SIG-M5 treated with dmso at 0.1 percent for 504 hours (cell line): ENCODE measurements at regions not wholly inside any gene's neighbourhood (a gene's known extent, or its start where the extent isn't known, plus 50 kb on each side); places are given as distances from the start of the nearest gene placed in this dataset.

Experiments used
- DNase-seq: peaks from one replicate; lab custom pipeline; 2025; ENCODE audit not compliant: unreplicated experiment; lab: John Stamatoyannopoulos, UW

DNA sequence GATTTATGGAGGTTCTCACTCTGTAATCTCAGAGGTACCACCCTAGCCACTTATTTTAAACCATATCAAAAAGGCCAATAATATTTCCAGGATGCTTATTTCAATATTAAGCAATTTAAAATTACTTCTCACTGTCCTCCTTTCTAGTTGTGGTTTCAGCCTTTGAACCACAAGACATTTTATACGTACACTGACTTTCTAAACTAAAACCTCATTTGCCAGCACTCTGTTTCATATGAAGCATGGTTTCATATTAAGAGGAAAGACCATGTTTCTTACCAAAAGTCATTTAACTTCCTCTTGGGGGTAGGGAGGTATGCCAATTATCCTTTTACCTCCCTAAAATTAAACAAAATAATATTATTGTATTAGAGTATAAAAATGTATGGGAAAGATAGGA is 399.8 kb downstream of the CDH7 start:
- no peak for DNase-seq

DNA sequence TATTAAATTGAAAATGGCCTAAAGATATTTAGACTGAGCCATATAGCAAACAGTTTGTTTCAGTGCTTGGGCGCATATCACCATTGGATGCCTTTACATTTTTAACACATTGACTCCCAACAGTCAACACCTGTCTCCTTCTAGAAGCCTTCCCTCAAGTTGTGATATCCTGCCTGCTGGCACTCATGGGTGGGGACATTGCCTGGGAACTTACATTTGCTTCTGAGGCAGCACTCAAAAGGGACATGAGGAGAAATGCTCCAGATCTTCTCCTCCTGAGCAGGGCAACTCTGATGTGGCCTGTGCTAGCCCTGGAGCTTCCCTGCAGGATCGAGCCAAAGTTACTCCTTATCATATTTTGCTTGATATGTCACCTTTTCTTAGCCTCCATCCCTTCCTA is 392.2 kb downstream of the CDH7 start:
- DNase-seq: no peak

DNA sequence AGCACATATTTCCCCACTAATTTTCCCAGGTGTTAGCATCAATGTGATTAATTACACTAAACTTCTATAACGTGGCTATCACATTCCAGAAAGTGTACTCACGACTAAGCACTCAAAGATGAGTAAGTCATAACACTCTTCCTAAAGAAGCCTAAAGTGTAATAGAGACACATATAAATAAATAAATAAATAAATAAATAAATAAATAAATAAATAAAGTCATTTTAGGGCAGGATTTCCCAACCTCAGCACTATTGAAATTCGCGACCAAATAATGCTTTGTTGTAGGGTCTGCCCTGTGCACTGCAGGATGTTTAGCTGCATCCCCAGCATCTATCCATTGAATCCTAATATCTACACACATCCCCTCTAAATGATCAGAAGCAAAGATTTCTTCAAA is 390.9 kb downstream of the CDH7 start:
- DNase-seq: no peak

DNA sequence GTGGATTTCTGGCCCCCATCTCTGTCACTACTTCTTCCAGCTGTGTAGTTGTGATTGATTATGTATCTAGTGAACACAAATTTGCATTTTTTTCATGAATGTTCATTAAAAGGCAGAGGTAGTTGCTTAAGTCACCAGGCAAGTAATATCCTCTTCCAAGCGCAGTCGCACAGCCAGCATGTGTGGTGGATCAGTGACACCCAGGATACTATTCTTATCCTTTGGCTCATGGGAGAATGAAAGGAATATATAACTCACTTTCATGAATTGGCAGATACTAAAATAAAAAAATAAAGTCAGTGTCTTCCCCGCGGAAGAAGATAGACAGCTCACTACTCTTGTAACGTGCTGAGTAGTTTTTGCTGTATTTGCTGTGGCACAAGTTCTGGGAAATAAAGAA is 387.8 kb downstream of the CDH7 start:
- DNase-seq: no peak

DNA sequence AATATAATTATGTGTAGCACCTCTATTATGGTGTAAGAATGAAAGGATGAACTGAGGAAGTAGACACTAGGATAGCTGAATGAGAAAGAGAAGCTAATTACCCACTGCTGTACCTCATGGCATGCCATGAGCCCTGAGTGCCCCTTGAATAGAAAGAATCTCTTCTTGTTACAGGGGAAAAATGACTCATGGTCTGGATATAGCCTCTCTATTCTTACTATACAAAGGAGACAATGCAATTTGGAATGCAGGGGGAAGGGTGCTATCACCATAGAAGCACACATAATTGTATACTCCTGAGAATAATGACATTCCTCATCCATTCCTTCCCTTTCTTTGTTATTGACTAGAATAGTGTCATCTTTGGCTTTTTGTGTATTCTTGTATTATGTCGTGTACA is 385.2 kb downstream of the CDH7 start:
- DNase-seq: no peak

DNA sequence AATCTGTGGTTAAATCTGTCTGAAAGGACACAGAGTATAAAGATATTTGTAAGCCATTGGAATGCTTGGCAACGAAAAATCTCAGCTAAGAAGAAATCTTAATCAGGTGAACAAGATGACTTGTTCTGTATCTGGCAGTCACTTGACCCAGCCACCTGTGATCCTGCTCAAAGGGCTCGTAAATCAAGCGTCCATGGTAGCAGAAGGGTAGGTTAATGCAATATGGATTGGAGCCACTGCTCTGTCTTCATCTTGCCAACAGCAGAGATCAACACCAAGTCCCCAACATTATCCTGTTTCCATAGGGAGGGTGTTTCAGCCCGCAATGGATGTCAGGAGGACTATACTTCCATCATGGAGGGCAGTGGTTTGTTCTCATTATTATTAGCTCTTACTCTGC is 378.4 kb downstream of the CDH7 start:
- DNase-seq: no peak

DNA sequence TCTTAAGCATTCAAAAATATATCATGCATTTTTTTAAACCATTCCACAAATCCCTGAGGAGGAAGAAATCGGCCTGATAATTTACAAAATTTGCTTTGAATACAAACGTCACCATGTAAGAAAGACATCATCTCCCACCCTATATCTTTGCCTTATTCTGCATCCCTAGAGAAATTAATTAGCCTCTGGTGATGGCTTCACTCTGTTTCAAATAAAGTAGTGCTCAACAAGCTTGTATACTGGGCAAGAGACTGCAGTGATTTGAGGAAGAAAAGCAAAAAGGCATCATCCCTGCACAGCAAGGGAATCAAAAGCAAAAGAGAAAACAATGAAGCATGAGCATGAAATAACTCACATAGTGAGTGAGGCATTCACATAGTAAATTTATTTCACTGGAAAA is 375.5 kb downstream of the CDH7 start:
- DNase-seq: no peak

DNA sequence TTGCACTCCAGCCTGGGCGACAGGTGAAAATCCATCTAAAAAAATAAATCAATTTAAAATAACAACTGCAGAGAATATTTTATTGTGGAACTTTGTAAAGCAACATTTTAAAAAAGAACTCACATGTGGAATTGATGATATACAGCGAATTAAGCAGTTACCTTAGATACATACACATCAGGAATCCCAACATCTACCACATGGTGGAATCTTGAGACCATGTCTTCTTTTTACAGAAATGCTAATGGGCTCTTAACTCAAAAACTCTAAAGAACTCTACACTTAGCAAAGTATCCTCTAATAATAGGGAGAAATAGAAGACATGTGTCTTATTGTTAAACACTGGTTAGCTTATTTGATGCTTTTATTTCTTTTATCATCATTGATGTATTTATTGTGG is 373.6 kb downstream of the CDH7 start:
- no peak for DNase-seq

DNA sequence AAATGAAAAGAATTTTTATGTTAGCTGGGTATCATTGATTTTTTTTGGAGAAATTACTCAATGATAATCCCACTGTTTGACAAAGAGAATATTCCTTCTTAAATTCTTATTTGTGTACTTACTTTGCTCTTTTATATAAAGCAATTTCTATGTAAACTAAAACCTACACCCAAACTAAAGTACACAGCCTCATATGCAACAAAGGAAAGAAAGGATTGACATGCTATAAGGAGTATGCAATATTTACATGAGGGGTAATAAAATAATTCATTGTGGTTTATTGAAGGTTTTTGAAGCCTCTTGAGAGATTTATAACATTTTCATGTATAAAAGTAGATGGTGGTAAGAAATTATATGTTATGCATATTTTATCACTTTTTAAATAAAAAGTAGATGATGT is 368.5 kb downstream of the CDH7 start:
- DNase-seq: no peak

DNA sequence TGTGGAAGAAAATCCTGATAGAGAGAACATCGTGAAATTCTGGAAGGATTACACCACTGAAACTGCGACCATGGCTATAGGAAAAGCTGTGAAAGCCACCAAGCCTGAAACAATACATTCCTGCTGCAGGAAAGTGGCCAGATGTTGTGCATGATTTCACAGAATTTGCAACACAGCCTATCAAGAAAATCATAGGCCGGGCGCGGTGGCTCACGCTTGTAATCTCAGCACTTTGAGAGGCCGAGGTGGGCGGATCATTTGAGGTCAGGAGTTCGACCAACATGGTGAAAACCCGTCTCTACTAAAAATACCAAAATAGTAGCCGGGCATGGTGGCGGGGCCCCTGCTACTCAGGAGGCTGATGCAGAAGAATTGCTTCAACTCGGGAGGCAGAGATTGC is 360.2 kb downstream of the CDH7 start:
- DNase-seq: no peak

DNA sequence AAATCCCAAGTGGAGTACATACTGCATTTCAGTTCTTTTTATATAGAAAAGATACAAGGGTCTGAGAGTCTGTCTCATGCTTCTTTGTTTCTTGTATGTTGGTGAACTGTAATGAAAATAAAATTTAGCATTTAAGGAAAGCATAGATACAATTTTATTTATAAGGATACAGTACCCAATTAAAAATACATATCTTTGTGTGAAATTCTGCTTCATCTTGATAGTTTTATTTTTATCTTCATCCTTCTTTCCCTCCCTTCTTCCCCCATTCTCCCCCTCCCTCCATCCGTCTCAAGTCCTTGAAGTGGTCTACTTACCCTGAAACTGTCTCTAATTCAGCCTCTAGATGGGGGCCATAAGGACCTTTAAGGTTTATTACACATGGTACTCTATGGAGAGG is 359.8 kb downstream of the CDH7 start:
- no peak for DNase-seq

DNA sequence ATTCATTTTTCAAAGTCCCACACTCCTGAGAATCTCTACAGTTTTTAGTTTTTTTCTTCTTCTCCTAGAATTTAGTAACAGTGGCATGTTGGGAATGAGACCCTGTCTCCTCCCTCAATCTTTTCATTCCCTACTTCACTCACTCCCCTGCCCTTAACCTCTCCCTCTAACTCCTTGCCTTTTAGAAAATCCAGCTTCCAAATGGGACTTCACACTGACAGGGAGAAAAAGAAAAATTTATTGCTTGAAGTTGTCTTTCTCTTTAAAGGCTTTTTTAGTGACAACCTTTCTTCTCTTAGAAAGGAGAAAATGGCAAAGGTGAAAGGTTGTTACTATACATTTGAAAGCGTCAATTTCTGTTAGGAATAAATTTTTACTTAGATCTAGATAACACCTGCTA is 359.2 kb downstream of the CDH7 start:
- DNase-seq: no peak

DNA sequence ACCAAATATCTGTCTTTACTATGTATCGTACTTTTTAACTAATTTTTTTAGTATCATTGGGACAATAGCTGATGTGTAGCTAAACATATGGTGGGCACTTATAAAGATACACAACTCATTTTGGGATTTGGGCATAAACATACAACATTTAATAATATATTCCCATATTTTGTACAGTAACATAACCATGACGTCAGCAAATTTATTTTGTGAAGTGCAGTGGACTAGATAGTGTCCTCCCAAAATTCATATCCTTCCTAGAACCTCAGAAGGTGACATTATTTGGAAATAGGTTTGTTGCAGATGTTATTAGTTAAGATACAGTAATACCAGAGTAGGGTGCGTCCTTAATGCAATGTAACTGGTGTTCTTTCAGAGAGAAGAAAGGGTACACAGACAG is 356.7 kb downstream of the CDH7 start:
- DNase-seq: no peak

DNA sequence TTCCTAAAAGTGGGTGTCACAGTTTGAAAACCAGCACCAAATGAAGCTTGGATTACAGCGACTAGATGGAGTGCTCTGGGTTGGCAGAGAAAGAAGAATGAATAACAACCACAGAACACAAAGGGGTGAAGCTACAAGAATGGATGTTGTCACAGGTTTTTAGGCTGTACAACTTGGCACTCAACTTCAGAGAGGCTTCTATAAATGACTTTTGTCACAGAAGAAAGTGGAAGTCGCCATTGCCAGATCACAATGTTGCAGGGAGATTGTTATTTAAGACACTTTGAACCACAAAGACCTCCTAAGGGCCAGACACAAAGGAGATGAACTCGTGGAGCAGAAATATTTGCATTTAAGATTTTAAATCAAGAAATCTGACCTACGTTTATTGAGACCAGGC is 354.2 kb downstream of the CDH7 start:
- no peak for DNase-seq

DNA sequence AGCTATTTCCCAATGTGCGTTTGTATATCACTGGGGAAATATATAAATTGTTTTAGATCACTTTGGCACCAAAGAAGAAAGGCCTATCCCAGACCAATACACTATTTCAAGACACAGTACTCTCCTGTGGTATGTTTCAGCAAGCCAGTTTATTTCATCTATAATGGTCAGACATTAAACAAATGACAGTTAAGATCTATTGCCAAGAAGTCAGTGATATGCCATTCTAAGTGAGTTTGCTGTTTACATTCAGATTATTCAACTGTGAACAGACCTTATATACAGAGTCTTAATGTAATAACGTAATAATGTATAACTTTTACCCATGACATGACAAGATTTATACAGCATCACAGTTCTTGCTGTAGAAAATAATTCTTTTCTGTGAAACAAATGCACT is 352.7 kb downstream of the CDH7 start:
- no peak for DNase-seq

DNA sequence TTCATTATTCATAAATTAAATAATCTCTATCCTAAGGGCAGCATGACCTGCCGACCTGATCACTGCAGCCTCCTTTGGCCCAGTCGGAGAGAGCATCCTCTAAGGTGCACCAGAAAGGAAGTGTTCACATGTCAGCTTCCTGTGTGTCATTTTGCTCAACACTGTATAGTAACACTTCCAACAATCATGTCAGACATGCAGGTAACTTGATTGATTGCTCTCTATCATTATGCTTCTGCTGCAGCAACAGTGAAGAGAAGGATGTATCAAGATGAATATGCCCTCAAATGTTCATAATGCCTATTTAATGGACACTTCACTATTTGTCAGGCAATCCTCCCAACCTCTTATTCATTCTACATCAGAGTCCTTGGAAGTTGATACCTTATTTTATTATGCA is 332.3 kb downstream of the CDH7 start:
- no peak for DNase-seq

DNA sequence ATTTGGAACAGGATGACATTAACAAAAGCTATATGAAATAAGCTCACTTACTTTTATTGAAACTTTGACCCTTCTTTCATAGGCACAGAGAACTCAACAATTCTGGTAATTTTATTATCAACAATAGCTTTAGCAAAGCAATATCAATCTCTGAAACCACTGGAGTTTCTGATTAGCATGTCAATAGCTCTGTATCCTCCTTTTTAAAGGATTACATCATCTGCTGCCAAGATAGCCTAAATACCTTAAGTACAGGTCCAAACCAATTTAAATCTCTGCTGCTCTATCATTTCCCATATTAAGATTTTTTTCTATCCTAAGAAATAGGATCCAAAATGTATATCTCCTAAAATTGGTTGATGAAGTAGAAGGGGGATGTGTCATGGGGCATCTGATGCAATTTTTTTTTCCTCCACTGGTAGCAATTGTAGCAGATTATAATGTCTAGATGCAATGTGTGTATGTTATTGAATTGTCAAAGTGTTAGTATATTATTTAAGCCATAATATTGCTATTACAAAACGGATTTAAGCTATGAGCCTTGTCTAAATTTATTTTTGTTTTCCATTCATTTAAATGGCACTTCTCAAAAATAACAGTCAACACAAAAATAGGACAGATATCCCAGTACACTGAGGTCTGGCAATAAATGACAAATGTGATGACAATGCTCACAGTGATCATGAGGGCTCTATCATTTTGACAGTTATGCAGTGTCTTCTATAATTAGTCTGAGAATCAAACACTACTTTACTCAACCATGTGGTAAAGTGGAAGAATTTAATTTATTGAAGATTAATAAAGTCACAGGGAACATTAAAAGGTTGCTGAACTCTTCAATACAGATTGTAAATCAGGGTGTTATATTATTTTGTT is 328.4 kb downstream of the CDH7 start:
- DNase-seq: no peak

DNA sequence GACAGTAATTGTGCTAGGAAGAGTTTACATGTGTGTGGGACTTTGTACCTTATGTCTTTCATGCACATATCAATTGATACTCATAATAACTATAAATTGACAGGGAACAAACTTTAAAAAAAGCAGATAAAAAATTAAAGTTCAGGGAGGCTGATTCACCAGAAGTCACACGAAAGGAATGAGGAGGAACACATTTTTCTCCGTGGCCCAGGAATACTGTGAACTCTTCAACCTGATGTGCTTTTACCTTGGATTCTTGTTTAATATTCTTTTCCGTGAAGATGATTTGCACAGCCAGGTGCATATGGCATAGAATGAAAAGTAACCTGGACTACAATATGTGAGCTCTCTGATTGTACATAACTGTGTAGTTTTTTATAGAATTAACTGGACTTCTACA is 326.3 kb downstream of the CDH7 start:
- DNase-seq: no peak

DNA sequence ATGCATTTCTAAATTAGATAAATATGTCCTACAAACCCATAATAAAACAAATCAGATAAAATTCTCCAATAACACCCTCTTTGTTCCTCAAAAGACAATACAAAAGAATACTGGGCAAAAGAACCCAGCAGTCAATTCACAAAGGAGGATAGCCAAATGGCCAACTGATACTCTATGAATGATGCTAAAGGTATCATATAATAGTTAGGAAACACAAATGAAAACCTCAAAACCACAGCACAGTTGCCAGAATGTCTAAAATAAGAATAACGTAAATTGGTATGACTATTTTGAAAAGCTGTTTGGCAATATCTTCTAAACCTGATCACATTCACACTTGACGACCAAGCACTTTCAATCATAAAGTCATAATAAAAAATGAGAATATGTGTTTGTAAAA is 315.4 kb downstream of the CDH7 start:
- DNase-seq: peak; percentile 2

DNA sequence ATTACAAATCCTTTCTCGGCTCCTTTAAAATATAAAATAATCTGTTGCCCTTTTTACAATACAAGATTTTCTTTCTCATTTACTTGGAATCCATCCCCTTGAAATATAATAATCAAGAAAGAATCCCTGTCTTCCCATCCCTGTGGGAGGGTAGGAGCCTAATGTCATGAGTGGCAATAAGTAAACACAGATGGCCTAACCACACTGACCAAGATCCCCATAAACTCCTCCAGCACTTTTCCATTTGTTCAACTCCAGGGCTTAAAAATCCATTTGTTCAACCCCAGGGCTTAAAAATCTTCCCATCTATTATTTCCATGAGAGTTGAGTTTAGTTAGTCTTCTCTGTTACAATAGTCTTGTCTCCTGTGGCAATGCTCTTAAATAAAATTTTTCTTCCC is 297.6 kb downstream of the CDH7 start:
- DNase-seq: no peak

DNA sequence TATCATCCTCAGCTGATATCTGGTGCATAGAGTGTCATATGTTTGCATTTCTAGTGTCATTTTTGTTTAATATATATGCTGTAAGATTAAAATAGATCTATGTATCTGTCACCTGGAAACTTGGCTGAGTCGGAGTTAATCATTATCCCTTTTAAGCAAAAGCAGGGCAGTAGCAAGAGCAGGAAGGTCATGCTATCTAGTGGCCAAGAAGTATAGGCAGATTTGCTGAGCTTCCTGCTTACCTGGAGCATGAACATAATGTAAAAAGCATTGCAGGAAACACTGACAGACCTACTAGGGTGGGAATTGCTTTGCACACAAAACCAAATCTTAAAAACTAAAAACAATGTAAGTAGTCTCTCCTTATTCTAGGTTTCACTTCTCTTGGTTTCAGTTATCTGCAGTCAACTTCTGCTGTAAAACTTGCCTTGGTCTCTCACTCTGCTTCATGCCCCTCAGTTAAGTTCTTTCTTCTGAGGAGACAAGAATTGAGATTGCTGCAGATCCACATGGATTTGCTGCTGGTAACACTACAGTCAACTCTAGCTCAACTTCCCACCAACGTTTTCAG is 295.3 kb downstream of the CDH7 start:
- peak; percentile 7 for DNase-seq

DNA sequence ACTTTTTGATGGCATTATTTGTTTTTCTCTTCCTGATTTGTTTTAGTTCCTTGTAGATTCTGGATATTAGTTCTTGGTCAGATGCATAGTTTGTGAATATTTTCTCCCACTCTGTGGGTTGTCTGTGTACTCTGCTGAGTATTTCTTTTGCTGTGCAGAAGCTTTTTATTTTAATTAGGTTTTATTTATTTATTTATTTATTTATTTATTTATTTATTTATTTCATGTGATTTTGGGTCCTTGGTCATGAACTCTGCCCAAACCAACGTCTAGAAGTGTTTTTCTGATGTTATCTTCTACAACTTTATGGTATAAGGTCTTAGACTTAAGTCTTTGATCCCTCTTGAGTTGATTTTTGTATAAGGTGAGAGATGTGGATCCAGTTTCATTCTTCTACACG is 292.2 kb downstream of the CDH7 start:
- no peak for DNase-seq

DNA sequence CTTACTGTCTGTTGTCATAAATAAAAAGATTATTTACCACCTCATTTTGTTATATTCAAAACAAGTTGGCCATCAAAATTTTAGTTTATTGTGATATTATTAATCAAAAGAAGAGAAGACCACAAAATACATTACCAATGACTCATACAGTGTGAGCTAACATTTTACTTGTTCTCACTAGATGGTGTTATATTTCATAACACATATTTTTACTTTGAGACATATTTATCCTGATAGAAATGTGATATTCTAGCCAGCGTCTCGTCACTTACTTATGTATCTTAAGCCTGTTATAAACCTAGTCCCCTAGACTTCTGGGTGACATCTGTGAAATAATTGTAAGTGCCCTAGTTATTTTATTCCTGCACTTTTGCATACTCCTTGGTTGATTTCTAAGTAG is 263.2 kb downstream of the CDH7 start:
- no peak for DNase-seq
